Stomach (tissue), 8 donors: ENCODE measurements at regions not wholly inside any gene's neighbourhood (a gene's known extent, or its start where the extent isn't known, plus 50 kb on each side); places are given as distances from the start of the nearest gene placed in this dataset.

Experiments
- DNase-seq, 2 donors: peaks; one replicate each; pipeline versions ENCODE4 v3.0.0 to v3.0.0-alpha.2; 2013 to 2019
- H3K27ac ChIP-seq, 5 donors: fragments of 200-600 bp in 4 of 5; sonication (generic) in 4 of 5; one replicate each; pipeline ENCODE4 v1.5.1; 2013 to 2019; ENCODE audit warnings: mild to moderate bottlenecking in 1 of 5, moderate library complexity in 1 of 5
- H3K27me3 ChIP-seq, 3 donors: fragments of 200-600 bp; sonication (generic); one replicate each; pipeline ENCODE4 v1.5.1; 2017 to 2019; ENCODE audit warnings: mixed run types in 1 of 3
- H3K36me3 ChIP-seq, 4 donors: fragments of 200-600 bp; sonication (generic); 1 replicate in 3 of 4; 2 replicates in 1 of 4; pipeline ENCODE4 v1.5.1; 2016 to 2019
- H3K4me1 ChIP-seq, 4 donors: fragments of 200-600 bp; sonication (generic); one replicate each; pipeline ENCODE4 v1.5.1; 2016 to 2019
- H3K4me3 ChIP-seq, 4 donors: fragments of 200-600 bp; sonication (generic) in 3 of 4; one replicate each; pipeline ENCODE4 v1.5.1; 2016 to 2019; ENCODE audit warnings: mild to moderate bottlenecking in 1 of 4
- H3K9me3 ChIP-seq, 4 donors: fragments of 200-600 bp; sonication (generic); one replicate each; pipeline ENCODE4 v1.5.1; 2016 to 2019
- EP300 ChIP-seq: sonication (generic); formaldehyde crosslinking; IDR thresholded peaks from one replicate; pipeline ENCODE4 v1.6.1; 2017; ENCODE audit warnings: antibody characterized with exemption
- POLR2A ChIP-seq, 4 donors: fragments of 450-650 bp; IDR thresholded peaks; one replicate each; pipeline ENCODE4 v1.6.1; 2016; ENCODE audit warnings: antibody characterized with exemption in 4 of 4, control low read depth in 2 of 4, mild to moderate bottlenecking in 1 of 4, moderate library complexity in 1 of 4
- POLR2AphosphoS5 ChIP-seq, 3 donors: sonication (generic); formaldehyde crosslinking; IDR thresholded peaks; one replicate each; pipeline ENCODE4 v1.6.1; 2016; ENCODE audit warnings: antibody characterized with exemption in 3 of 3
- WGBS, 5 donors: extraction: QIAGEN DNeasy Blood & Tissue Kit in 3 of 5; methylation state at CpG; one replicate each; pipeline versions ENCODE4 v1.1.5 to v1.1.7; 2013 to 2018; 5-methylcytosine and 5-hydroxymethylcytosine counted together
- intact Hi-C: fragments of 100-400 bp; cut with DNase I; formaldehyde crosslinking; loops from one replicate; pipeline ENCODE4 v1.15.1; 2023; ENCODE audit warnings: low total_unique reads
- TF ChIP-seq, protein P1 (sequence below), 7 experiments: fragments of 450-650 bp in 4 of 7; fragments of 200-600 bp in 3 of 7; sonication (generic) in 3 of 7; IDR thresholded peaks; one replicate each; pipeline ENCODE4 v1.5.1; 2016 to 2019; ENCODE audit warnings: antibody characterized with exemption in 7 of 7, control low read depth in 2 of 7, mild to moderate bottlenecking in 1 of 7
- donor health status: healthy with polysubstance abuse.
- donor health status: Bipolar disorder and iron deficiency.
- donor health status: healthy.

DNA sequence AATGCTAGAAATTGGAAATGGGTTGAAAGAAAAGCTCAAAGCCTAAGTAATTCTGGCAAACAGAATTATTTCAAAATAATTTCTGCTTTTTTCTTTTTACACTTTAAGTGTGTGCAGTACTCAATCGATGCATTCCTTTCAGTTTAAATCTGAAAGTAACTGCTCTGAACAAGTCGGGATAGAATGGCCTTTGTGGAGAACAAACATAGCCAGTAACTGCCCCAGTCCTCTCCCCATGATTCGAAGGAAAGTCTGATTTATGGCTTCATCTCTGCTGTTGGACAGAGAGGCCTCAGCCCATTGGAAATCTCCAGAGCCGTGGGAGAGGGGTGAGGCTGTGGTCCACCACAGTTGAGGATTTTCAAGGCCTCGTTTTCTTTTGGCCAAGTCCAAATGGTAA, 174.0 kb upstream of the TLL1 start:
- DNase-seq: no peak
- intact Hi-C loops: no loop called here

DNA sequence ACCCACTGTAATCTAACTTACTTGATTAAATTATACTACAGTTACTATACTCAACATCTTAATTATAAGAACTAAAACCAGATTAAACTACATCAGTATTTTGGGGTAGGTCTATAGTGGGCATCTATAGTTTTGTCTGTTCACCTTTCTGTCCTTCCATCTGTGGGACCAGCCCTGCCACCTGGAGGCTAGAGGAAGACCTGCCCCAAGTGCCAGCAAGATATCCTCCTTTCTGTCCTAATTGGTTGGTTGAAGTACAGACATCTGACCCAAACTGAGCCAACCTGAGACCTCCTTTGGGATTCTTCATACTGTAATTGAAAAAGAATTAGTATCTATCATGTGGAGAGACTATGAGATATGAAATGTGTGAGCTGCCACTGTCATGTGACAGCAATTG, 172.2 kb upstream of the TLL1 start:
- intact Hi-C loops: no loop called here
- no peaks in the 10 kb centered on the region for H3K9me3 ChIP-seq

More for the DNA sequence above, 174.0 kb upstream of the TLL1 start:
- no peak for TF ChIP-seq POLR2AphosphoS5 (IDR thresholded peaks at IDR 0.05)
- TF ChIP-seq EP300: no peak
- TF ChIP-seq, protein P1, sequence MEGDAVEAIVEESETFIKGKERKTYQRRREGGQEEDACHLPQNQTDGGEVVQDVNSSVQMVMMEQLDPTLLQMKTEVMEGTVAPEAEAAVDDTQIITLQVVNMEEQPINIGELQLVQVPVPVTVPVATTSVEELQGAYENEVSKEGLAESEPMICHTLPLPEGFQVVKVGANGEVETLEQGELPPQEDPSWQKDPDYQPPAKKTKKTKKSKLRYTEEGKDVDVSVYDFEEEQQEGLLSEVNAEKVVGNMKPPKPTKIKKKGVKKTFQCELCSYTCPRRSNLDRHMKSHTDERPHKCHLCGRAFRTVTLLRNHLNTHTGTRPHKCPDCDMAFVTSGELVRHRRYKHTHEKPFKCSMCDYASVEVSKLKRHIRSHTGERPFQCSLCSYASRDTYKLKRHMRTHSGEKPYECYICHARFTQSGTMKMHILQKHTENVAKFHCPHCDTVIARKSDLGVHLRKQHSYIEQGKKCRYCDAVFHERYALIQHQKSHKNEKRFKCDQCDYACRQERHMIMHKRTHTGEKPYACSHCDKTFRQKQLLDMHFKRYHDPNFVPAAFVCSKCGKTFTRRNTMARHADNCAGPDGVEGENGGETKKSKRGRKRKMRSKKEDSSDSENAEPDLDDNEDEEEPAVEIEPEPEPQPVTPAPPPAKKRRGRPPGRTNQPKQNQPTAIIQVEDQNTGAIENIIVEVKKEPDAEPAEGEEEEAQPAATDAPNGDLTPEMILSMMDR (IDR thresholded peaks at IDR 0.05): no peak
- no peak for TF ChIP-seq POLR2A (IDR thresholded peaks at IDR 0.05)
- no peak overlapping the region for H3K27ac ChIP-seq
- 81 to 86% (median 83%) methylated on average over 5 of the region's 5 CpGs for WGBS, 5 donors
- no peaks in the 10 kb centered on the region for H3K27me3 ChIP-seq
- H3K4me3 ChIP-seq: no peak overlapping the region
- no peaks in the 10 kb centered on the region for H3K36me3 ChIP-seq
- no peaks in the 10 kb centered on the region for H3K9me3 ChIP-seq
- no peaks in the 10 kb centered on the region for H3K4me1 ChIP-seq

GRCh38 chr4:165707128-165707527, 165.9 kb upstream of the TLL1 start:
- H3K27me3 ChIP-seq: no peaks in the 10 kb centered on the region
- no peak overlapping the region for H3K4me3 ChIP-seq
- no peak overlapping the region for H3K27ac ChIP-seq
- peaks cover 0 to 16% (median 2%) of the 10 kb centered on the region in 4 donors for H3K4me1 ChIP-seq
- intact Hi-C loops: no loop called here
- 85 to 95% (median 90%) methylated on average over 3 to 4 of the region's 4 CpGs for WGBS, 5 donors
- no peaks in the 10 kb centered on the region for H3K36me3 ChIP-seq
- DNase-seq: no peak
- no peaks in the 10 kb centered on the region for H3K9me3 ChIP-seq
- no peak for TF ChIP-seq POLR2AphosphoS5 (IDR thresholded peaks at IDR 0.05)

More for the DNA sequence above, 172.2 kb upstream of the TLL1 start:
- no peak overlapping the region for H3K27ac ChIP-seq
- TF ChIP-seq, protein P1 (IDR thresholded peaks at IDR 0.05): no peak
- TF ChIP-seq POLR2A (IDR thresholded peaks at IDR 0.05): no peak
- TF ChIP-seq POLR2AphosphoS5 (IDR thresholded peaks at IDR 0.05): no peak
- no peak for TF ChIP-seq EP300
- no peak for DNase-seq
- no peaks in the 10 kb centered on the region for H3K4me1 ChIP-seq
- no peaks in the 10 kb centered on the region for H3K27me3 ChIP-seq
- no peak overlapping the region for H3K4me3 ChIP-seq
- no peaks in the 10 kb centered on the region for H3K36me3 ChIP-seq

DNA sequence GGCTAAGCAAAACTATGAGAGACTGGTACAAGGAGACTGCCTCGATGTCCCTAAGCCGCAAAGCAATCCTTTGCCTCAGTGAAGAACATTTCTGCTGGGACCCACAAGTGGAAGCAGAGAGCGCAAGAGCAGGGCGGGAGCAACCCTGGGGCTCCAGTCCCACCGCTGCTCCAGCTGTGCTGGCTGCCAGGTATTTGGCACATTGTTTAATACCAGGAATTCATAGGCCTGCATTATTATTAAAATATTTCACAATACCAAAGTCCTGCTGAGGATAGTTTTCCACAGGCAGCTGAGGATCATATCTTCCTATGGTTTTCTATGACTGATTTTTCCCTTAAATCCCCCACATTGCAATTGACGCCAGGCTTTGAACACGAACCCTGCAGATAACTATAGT, 163.5 kb upstream of the TLL1 start:
- Histone ChIP-seq H3K27ac (no peak overlapping the region), H3K27me3 (no peaks in the 10 kb centered on the region), H3K36me3 (no peaks in the 10 kb centered on the region), H3K9me3 (no peaks in the 10 kb centered on the region), H3K4me1 (peaks cover 0 to 16% (median 2%) of the 10 kb centered on the region in 4 donors), H3K4me3 (no peak overlapping the region)
- WGBS, 5 donors: 67 to 86% (median 80%) methylated on average over 7 of the region's 7 CpGs
- intact Hi-C loops: no loop called here
- TF ChIP-seq EP300: no peak
- TF ChIP-seq POLR2AphosphoS5 (IDR thresholded peaks at IDR 0.05): no peak
- TF ChIP-seq, protein P1 (IDR thresholded peaks at IDR 0.05): no peak
- TF ChIP-seq POLR2A (IDR thresholded peaks at IDR 0.05): no peak
- no peak for DNase-seq

- 23 to 49% (median 32%) methylated on average over 2 of the region's 2 CpGs for WGBS, 5 donors
- Histone ChIP-seq H3K36me3 (no peaks in the 10 kb centered on the region), H3K4me1 (peaks cover 0 to 16% (median 2%) of the 10 kb centered on the region in 4 donors), H3K27ac (no peak overlapping the region), H3K4me3 (no peak overlapping the region), H3K27me3 (no peaks in the 10 kb centered on the region), H3K9me3 (no peaks in the 10 kb centered on the region)
- intact Hi-C loops: no loop called here
- DNase-seq: peak in 1 of 2 donors; percentile 39
- TF ChIP-seq EP300: no peak
- TF ChIP-seq POLR2A (IDR thresholded peaks at IDR 0.05): no peak
- TF ChIP-seq, protein P1 (IDR thresholded peaks at IDR 0.05): no peak
- no peak for TF ChIP-seq POLR2AphosphoS5 (IDR thresholded peaks at IDR 0.05)
These were observed 163.0 kb upstream of the TLL1 start for GRCh38 chr4:165709973-165710526.
